CD14-positive monocyte (primary cell): ENCODE measurements at regions not wholly inside any gene's neighbourhood (a gene's known extent, or its start where the extent isn't known, plus 50 kb on each side); places are given as distances from the start of the nearest gene placed in this dataset.

Experiments used
- DNase-seq, 3 donors: peaks; one replicate each; pipeline ENCODE4 v3.0.0-alpha.2; 2011 to 2022
- H2AFZ ChIP-seq: 2 replicates; pipeline ENCODE4 v1.6.0; 2012; ENCODE audit warnings: mild to moderate bottlenecking, low read depth, low read length, inconsistent platforms; ENCODE audit not compliant: insufficient read depth, poor library complexity, severe bottlenecking
- H3K27ac ChIP-seq, 2 donors: 1 replicate in 1 of 2; 2 replicates in 1 of 2; pipeline ENCODE4 v1.5.1; 2012 to 2013; ENCODE audit warnings: low read length in 2 of 2, control low read depth in 1 of 2, inconsistent platforms in 1 of 2, low read depth in 1 of 2, mild to moderate bottlenecking in 1 of 2
- H3K27me3 ChIP-seq, 2 donors: one replicate each; pipeline versions ENCODE4 v1.6.0 to v1.6.1; 2011 to 2013; ENCODE audit warnings: low read length in 2 of 2; ENCODE audit not compliant: control insufficient read depth in 2 of 2, insufficient read depth in 2 of 2
- H3K36me3 ChIP-seq, 2 donors: replicated peaks in 1 of 2; 1 replicate in 1 of 2; 2 replicates in 1 of 2; pipeline versions ENCODE4 v1.5.1 to v1.6.1; 2012 to 2013; ENCODE audit warnings: low read length in 2 of 2, control low read depth in 1 of 2, inconsistent platforms in 1 of 2, mild to moderate bottlenecking in 1 of 2; ENCODE audit not compliant: insufficient read depth in 2 of 2, control insufficient read depth in 1 of 2
- H3K4me1 ChIP-seq, 2 donors: 1 replicate in 1 of 2; 2 replicates in 1 of 2; pipeline versions ENCODE4 v1.5.1 to v1.6.1; 2012 to 2013; ENCODE audit warnings: low read length in 2 of 2, control low read depth in 1 of 2, inconsistent platforms in 1 of 2, mild to moderate bottlenecking in 1 of 2, moderate library complexity in 1 of 2; ENCODE audit not compliant: insufficient read depth in 2 of 2, control insufficient read depth in 1 of 2
- H3K4me2 ChIP-seq: replicated peaks from 2 replicates; pipeline ENCODE3; 2012; ENCODE audit warnings: low read length, moderate library complexity, mild to moderate bottlenecking; ENCODE audit not compliant: poor library complexity, severe bottlenecking; ENCODE audit errors: extremely low read depth
- H3K4me3 ChIP-seq, 3 experiments: fragments of 200-600 bp in 1 of 3; sonication (generic) in 1 of 3; replicated peaks in 1 of 3; 1 replicate in 2 of 3; 2 replicates in 1 of 3; pipeline ENCODE4 v1.5.1; 2011 to 2013; ENCODE audit warnings: low read length in 3 of 3, mild to moderate bottlenecking in 3 of 3, control low read depth in 2 of 3, low read depth in 2 of 3, inconsistent platforms in 1 of 3, moderate library complexity in 1 of 3
- H3K79me2 ChIP-seq: 2 replicates; pipeline ENCODE4 v1.6.0; 2012; ENCODE audit warnings: mild to moderate bottlenecking, control low read depth, inconsistent platforms, low read length, moderate library complexity; ENCODE audit not compliant: insufficient read depth
- H3K9ac ChIP-seq: 2 replicates; pipeline ENCODE4 v1.6.0; 2017; ENCODE audit warnings: low read length, mild to moderate bottlenecking; ENCODE audit not compliant: insufficient read depth, poor library complexity, severe bottlenecking
- H3K9me3 ChIP-seq, 2 donors: replicated peaks in 1 of 2; 1 replicate in 1 of 2; 2 replicates in 1 of 2; pipeline versions ENCODE4 v1.5.1 to v1.6.1; 2012 to 2013; ENCODE audit warnings: low read length in 2 of 2, control low read depth in 1 of 2; ENCODE audit not compliant: control insufficient read depth in 1 of 2, insufficient read depth in 1 of 2
- H4K20me1 ChIP-seq: 2 replicates; pipeline ENCODE4 v1.6.0; 2012; ENCODE audit warnings: mild to moderate bottlenecking, low read length, control low read depth, moderate library complexity; ENCODE audit not compliant: insufficient read depth
- H3K27ac Mint-ChIP-seq, 7 donors: one replicate each; pipeline ENCODE4 v1.8.0; 2020; ENCODE audit warnings: mild to moderate bottlenecking in 7 of 7, mixed read lengths in 7 of 7, moderate library complexity in 6 of 7, inconsistent platforms in 2 of 7
- H3K27me3 Mint-ChIP-seq, 3 donors: one replicate each; pipeline ENCODE4 v1.8.0; 2021 to 2022; ENCODE audit warnings: low read depth in 3 of 3, mild to moderate bottlenecking in 3 of 3, mixed read lengths in 3 of 3, moderate library complexity in 3 of 3, inconsistent platforms in 1 of 3
- H3K36me3 Mint-ChIP-seq, 2 donors: one replicate each; pipeline ENCODE4 v1.8.0; 2020; ENCODE audit warnings: mixed read lengths in 2 of 2, inconsistent platforms in 1 of 2, mild to moderate bottlenecking in 1 of 2
- H3K4me1 Mint-ChIP-seq: one replicate; pipeline ENCODE4 v1.8.0; 2020; ENCODE audit warnings: mild to moderate bottlenecking, mixed read lengths
- H3K4me3 Mint-ChIP-seq, 2 donors: one replicate each; pipeline ENCODE4 v1.8.0; 2020; ENCODE audit warnings: mild to moderate bottlenecking in 2 of 2, mixed read lengths in 2 of 2, moderate library complexity in 1 of 2
- H3K9me3 Mint-ChIP-seq, 7 donors: one replicate each; pipeline ENCODE4 v1.8.0; 2020 to 2022; ENCODE audit warnings: mixed read lengths in 7 of 7, mild to moderate bottlenecking in 6 of 7, moderate library complexity in 6 of 7, inconsistent platforms in 2 of 7
- WGBS: methylation state at CpG from one replicate; pipeline ENCODE4 v1.1.5; 2013; ENCODE audit warnings: missing lambda C conversion rate; ENCODE audit not compliant: insufficient coverage; 5-methylcytosine and 5-hydroxymethylcytosine counted together
- intact Hi-C, 2 donors: fragments of 100-400 bp; cut with micrococcal nuclease; formaldehyde crosslinking; loops; one replicate each; pipeline versions ENCODE4 v1.15.0 to v1.15.1; 2023
- TF ChIP-seq, protein P1 (sequence below): fragments of 200-600 bp; IDR thresholded peaks from one replicate; pipeline ENCODE4 v1.8.0; 2022; ENCODE audit warnings: antibody characterized with exemption, mild to moderate bottlenecking

DNA sequence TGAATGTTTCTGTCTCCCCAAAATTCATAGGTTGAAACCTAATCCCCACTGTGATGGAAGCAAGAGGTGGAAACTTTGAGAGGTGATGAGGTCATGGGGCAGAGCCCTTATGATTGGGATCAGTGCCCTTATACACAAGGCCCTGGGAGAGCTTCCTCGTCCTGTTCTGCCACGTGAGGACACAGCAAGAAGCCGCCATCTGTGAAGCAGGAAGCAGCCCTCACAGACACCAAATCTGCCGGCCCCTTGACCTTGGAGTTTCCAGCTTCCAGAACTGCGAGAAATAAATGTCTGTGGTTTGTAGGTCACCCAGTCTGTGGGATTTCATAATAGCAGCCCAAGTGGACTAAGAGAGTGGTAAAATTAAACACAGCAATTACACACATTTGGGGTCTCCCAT is 737.4 kb downstream of the UQCRFS1 start:
- no peaks in the 10 kb centered on the region for H3K27me3 ChIP-seq
- H2AFZ ChIP-seq = peak overlapping the region; percentile 16
- peaks cover 39 to 48% of the 10 kb centered on the region in 2 donors for H3K4me1 ChIP-seq
- DNase-seq = peak in 2 of 3 donors; percentile 16 to 72
- Mint-ChIP-seq H3K27ac (peak overlapping the region in 1 of 7 donors; percentile 31), H3K36me3 (no peaks in the 10 kb centered on the region), H3K9me3 (peaks cover 0 to 8% (median 4%) of the 10 kb centered on the region in 7 donors), H3K27me3 (peaks cover 0 to 3% (median 2%) of the 10 kb centered on the region in 3 donors), H3K4me1 (peaks cover 48% of the 10 kb centered on the region), H3K4me3 (no peak overlapping the region)
- intact Hi-C loops = no loop called here
- no peak overlapping the region for H3K4me3 ChIP-seq
- H3K27ac ChIP-seq = no peak overlapping the region
- WGBS = no CpG with 5 or more reads among the region's 5 CpGs
- H3K9me3 ChIP-seq = peaks cover 0 to 6% of the 10 kb centered on the region in 2 donors
- H3K4me2 ChIP-seq = no peak overlapping the region
- TF ChIP-seq, protein P1, sequence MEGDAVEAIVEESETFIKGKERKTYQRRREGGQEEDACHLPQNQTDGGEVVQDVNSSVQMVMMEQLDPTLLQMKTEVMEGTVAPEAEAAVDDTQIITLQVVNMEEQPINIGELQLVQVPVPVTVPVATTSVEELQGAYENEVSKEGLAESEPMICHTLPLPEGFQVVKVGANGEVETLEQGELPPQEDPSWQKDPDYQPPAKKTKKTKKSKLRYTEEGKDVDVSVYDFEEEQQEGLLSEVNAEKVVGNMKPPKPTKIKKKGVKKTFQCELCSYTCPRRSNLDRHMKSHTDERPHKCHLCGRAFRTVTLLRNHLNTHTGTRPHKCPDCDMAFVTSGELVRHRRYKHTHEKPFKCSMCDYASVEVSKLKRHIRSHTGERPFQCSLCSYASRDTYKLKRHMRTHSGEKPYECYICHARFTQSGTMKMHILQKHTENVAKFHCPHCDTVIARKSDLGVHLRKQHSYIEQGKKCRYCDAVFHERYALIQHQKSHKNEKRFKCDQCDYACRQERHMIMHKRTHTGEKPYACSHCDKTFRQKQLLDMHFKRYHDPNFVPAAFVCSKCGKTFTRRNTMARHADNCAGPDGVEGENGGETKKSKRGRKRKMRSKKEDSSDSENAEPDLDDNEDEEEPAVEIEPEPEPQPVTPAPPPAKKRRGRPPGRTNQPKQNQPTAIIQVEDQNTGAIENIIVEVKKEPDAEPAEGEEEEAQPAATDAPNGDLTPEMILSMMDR = no peak
- no peaks in the 10 kb centered on the region for H3K36me3 ChIP-seq
- no peaks in the 10 kb centered on the region for H4K20me1 ChIP-seq
- H3K9ac ChIP-seq = no peak overlapping the region
- H3K79me2 ChIP-seq = no peaks in the 10 kb centered on the region

DNA sequence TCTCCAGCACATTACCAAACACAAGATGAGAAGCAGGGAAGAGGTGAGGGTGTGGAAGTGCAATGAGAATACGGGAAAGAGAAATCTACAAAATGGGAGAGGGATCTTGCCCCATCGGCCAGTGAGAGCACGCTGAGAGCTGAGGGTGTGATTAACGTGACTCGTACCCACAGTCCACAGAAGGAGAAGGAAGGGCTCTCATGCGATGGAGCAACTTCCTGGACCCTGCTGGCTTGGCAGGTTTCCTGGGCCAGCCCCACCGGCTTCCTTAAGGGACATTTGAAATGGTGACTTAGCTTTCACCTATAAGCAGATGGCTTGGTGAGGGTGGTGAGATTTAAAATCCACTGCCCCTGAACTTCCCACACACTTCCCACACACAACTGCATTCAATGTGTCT is 740.1 kb downstream of the UQCRFS1 start:
- peak overlapping the region in 6 of 7 donors; percentile 16 to 77 (median 53) for H3K27ac Mint-ChIP-seq
- Histone ChIP-seq H3K4me2 (peak overlapping the region; percentile 62), H3K9ac (peak overlapping the region; percentile 43), H3K79me2 (no peaks in the 10 kb centered on the region), H3K9me3 (peaks cover 0 to 4% of the 10 kb centered on the region in 2 donors), H3K36me3 (no peaks in the 10 kb centered on the region), H3K4me3 (peak overlapping the region in 1 of 3 experiments; percentile 60), H3K27ac (peak overlapping the region; percentile 8 to 73), H3K27me3 (peaks cover 0 to 5% of the 10 kb centered on the region in 2 donors), H4K20me1 (no peaks in the 10 kb centered on the region), H2AFZ (peak overlapping the region; percentile 77), H3K4me1 (peaks cover 52 to 61% of the 10 kb centered on the region in 2 donors)
- peaks cover 0 to 9% (median 4%) of the 10 kb centered on the region in 7 donors for H3K9me3 Mint-ChIP-seq
- H3K36me3 Mint-ChIP-seq = no peaks in the 10 kb centered on the region
- peak; percentile 59 to 81 (median 78) for DNase-seq
- H3K4me1 Mint-ChIP-seq = peaks cover 65% of the 10 kb centered on the region
- TF ChIP-seq, protein P1 = no peak
- peak overlapping the region; percentile 53 to 73 for H3K4me3 Mint-ChIP-seq
- WGBS = 0% methylated on average over 6 of the region's 7 CpGs
- peaks cover 2 to 6% (median 4%) of the 10 kb centered on the region in 3 donors for H3K27me3 Mint-ChIP-seq
- intact Hi-C loops = no loop called here
